K562 (cell line): ENCODE measurements at regions not wholly inside any gene's neighbourhood (a gene's known extent, or its start where the extent isn't known, plus 50 kb on each side); places are given as distances from the start of the nearest gene placed in this dataset.

Experiments used
- ATAC-seq: fragments of 200-7000 bp; cut with Tn5 transposase; 3 replicates; pipeline ENCODE4 v1.9.1; 2020; ENCODE audit warnings: moderate library complexity
- BruUV-seq: library from RNA; stranded (reverse); fragments of 400-500 nt; replicated peaks from 2 replicates; lab custom pipeline; 2021; lab: Mats Ljungman, UMichigan
- CTCF ChIA-PET: fragments of 300-600 bp; formaldehyde crosslinking; extraction: SDS; loops from one replicate; lab custom pipeline; 2021; ENCODE audit warnings: low intra/inter-chr PET ratio; lab: Yijun Ruan, JAX
- POLR2A ChIA-PET: fragments of 300-600, 350-650 bp; sonication (Branson Sonifier 250); formaldehyde crosslinking; extraction: SDS; loops from one replicate; lab custom pipeline; 2021; ENCODE audit warnings: antibody characterized with exemption, inconsistent platforms; lab: Yijun Ruan, JAX
- DNase-seq, 4 experiments: peaks; one replicate each; pipeline versions ENCODE4 v3.0.0 to v3.0.0-alpha.2; 2011 to 2018; ENCODE audit warnings: low spot score in 3 of 4, mixed read lengths in 3 of 4; ENCODE audit errors: extremely low read depth in 1 of 4
- FAIRE-seq: peaks from 2 replicates; lab custom pipeline; 2011; peaks lifted over from hg19 to GRCh38; lab: Jason Lieb, UNC
- H2AFZ ChIP-seq: 2 replicates; pipeline ENCODE4 v1.6.0; 2011; ENCODE audit warnings: low read depth, low read length, control low read depth, inconsistent platforms
- H3K27ac ChIP-seq: fragments of 200-600 bp; 3 replicates; pipeline ENCODE4 v1.8.0; 2011; ENCODE audit warnings: low read depth, mild to moderate bottlenecking, control low read depth, inconsistent platforms, low read length, moderate library complexity, mixed read lengths; ENCODE audit errors: extremely low read depth
- H3K27me3 ChIP-seq, 2 experiments: fragments of 300-600 bp in 1 of 2; 2 replicates in 1 of 2; 3 replicates in 1 of 2; pipeline versions ENCODE4 v1.6.0 to v1.8.0; 2011; ENCODE audit warnings: inconsistent platforms in 2 of 2, low read length in 2 of 2, mild to moderate bottlenecking in 1 of 2, mixed read lengths in 1 of 2, moderate library complexity in 1 of 2; ENCODE audit not compliant: control insufficient read depth in 2 of 2, insufficient read depth in 2 of 2
- H3K36me3 ChIP-seq: fragments of 300-600 bp; 3 replicates; pipeline ENCODE4 v1.8.0; 2011; ENCODE audit warnings: mild to moderate bottlenecking, low read length, inconsistent platforms; ENCODE audit not compliant: control insufficient read depth, insufficient read depth
- H3K4me1 ChIP-seq, 2 experiments: fragments of 200-600 bp in 1 of 2; replicated peaks in 1 of 2; 2 replicates in 1 of 2; 3 replicates in 1 of 2; pipeline versions ENCODE4 v1.5.1 to v1.8.0; 2011; ENCODE audit warnings: inconsistent platforms in 2 of 2, low read length in 2 of 2, mild to moderate bottlenecking in 1 of 2, mixed read lengths in 1 of 2, moderate library complexity in 1 of 2; ENCODE audit not compliant: control insufficient read depth in 2 of 2, insufficient read depth in 2 of 2
- H3K4me2 ChIP-seq: 2 replicates; pipeline ENCODE4 v1.6.1; 2011; ENCODE audit warnings: low read length, control low read depth, inconsistent platforms, mixed read lengths; ENCODE audit not compliant: insufficient read depth
- H3K4me3 ChIP-seq: fragments of 200-600 bp; sonication (generic), shearing (Covaris generic); 2 replicates; pipeline ENCODE4 v1.5.1; 2016; ENCODE audit warnings: control low read depth, inconsistent platforms
- H3K79me2 ChIP-seq: fragments of 200-600 bp; 3 replicates; pipeline ENCODE4 v1.8.0; 2011; ENCODE audit warnings: low read length, inconsistent platforms; ENCODE audit not compliant: control insufficient read depth, insufficient read depth
- H3K9ac ChIP-seq, 2 experiments: 2 replicates each; pipeline versions ENCODE4 v1.6.0 to v1.6.1; 2011; ENCODE audit warnings: low read depth in 2 of 2, low read length in 2 of 2, control low read depth in 1 of 2, inconsistent platforms in 1 of 2, mild to moderate bottlenecking in 1 of 2, mixed read lengths in 1 of 2; ENCODE audit not compliant: insufficient read depth in 1 of 2
- H3K9me1 ChIP-seq: one replicate; pipeline ENCODE4 v1.6.0; 2011; ENCODE audit warnings: inconsistent platforms, mild to moderate bottlenecking, low read length, moderate library complexity; ENCODE audit not compliant: control insufficient read depth, insufficient read depth
- H3K9me3 ChIP-seq: replicated peaks from 2 replicates; pipeline ENCODE4 v1.5.1; 2011; ENCODE audit warnings: low read depth, low read length, inconsistent platforms; ENCODE audit not compliant: control insufficient read depth, insufficient read depth
- H4K20me1 ChIP-seq: replicated peaks from 2 replicates; pipeline ENCODE4 v1.6.1; 2011; ENCODE audit warnings: low read length, inconsistent platforms, mixed read lengths; ENCODE audit not compliant: control insufficient read depth, insufficient read depth
- CHCHD3 ChIP-seq: fragments of 250-450 bp; sonication (Bioruptor Pico); IDR thresholded peaks from 2 replicates; pipeline ENCODE4 v2.1.2; 2022; ENCODE audit warnings: mild to moderate bottlenecking
- MEF2A ChIP-seq: IDR thresholded peaks from 2 replicates; pipeline ENCODE4 v1.6.1; 2011; ENCODE audit warnings: low read depth, mild to moderate bottlenecking, low read length, moderate library complexity; ENCODE audit not compliant: control insufficient read depth
- RBM17 ChIP-seq: fragments of 200-400 bp; formaldehyde crosslinking; IDR thresholded peaks from 2 replicates; pipeline ENCODE4 v1.6.1; 2017; ENCODE audit warnings: low read depth, mild to moderate bottlenecking, low read length, borderline replicate concordance
- RFX1 ChIP-seq: fragments of 450-650 bp; IDR thresholded peaks from 2 replicates; pipeline ENCODE4 v1.6.1; 2016; ENCODE audit warnings: mild to moderate bottlenecking, moderate library complexity
- SIN3B ChIP-seq: fragments of 450-650 bp; IDR thresholded peaks from 2 replicates; pipeline ENCODE4 v1.6.1; 2017; ENCODE audit warnings: low read depth, mild to moderate bottlenecking, moderate library complexity
- SMARCA5 ChIP-seq: fragments of 450-650 bp; IDR thresholded peaks from 2 replicates; pipeline ENCODE4 v1.6.1; 2016
- U2AF1 ChIP-seq: fragments of 200-400 bp; formaldehyde crosslinking; optimal IDR thresholded peaks from 2 replicates; pipeline ENCODE3; 2017; ENCODE audit warnings: mild to moderate bottlenecking, low read depth, low read length, moderate library complexity
- USF2 ChIP-seq: sonication (generic); formaldehyde crosslinking; IDR thresholded peaks from 2 replicates; pipeline ENCODE4 v1.5.0; 2020; ENCODE audit warnings: missing genetic modification reagents
- XRCC4 ChIP-seq: IDR thresholded peaks from one replicate; pipeline ENCODE4 v1.6.1; 2011; ENCODE audit not compliant: insufficient read depth, insufficient read length; ENCODE audit errors: extremely low read depth
- ZFP30 ChIP-seq: fragments of 250-450 bp; sonication (Bioruptor Pico); IDR thresholded peaks from 2 replicates; pipeline ENCODE4 v1.8.0; 2022; ENCODE audit warnings: moderate library complexity, mild to moderate bottlenecking, inconsistent platforms, borderline replicate concordance
- ZNF212 ChIP-seq: fragments of 450-650 bp; formaldehyde crosslinking; IDR thresholded peaks from 2 replicates; pipeline ENCODE4 v1.4.0; 2020; ENCODE audit warnings: mild to moderate bottlenecking
- ZNF224 ChIP-seq: sonication (generic); formaldehyde crosslinking; IDR thresholded peaks from 2 replicates; pipeline ENCODE4 v1.8.0; 2022; ENCODE audit warnings: mild to moderate bottlenecking, missing genetic modification reagents
- WGBS: fragments of 100-300 bp; shearing (Covaris generic); methylation state at CpG from one replicate; pipeline ENCODE4 v1.1.6; 2016; ENCODE audit warnings: low coverage, mixed read lengths; ENCODE audit not compliant: insufficient coverage; ENCODE audit errors: missing lambda C conversion rate; 5-methylcytosine and 5-hydroxymethylcytosine counted together
- in situ Hi-C: fragments of 300-500 bp; cut with MboI; formaldehyde crosslinking; loops from 4 replicates; pipeline ENCODE4 v1.15.0; 2018; ENCODE audit warnings: inconsistent platforms, mixed read lengths
- intact Hi-C: fragments of 100-400 bp; cut with micrococcal nuclease; formaldehyde crosslinking; loops from 2 replicates; pipeline ENCODE4 v1.14.2; 2022

DNA sequence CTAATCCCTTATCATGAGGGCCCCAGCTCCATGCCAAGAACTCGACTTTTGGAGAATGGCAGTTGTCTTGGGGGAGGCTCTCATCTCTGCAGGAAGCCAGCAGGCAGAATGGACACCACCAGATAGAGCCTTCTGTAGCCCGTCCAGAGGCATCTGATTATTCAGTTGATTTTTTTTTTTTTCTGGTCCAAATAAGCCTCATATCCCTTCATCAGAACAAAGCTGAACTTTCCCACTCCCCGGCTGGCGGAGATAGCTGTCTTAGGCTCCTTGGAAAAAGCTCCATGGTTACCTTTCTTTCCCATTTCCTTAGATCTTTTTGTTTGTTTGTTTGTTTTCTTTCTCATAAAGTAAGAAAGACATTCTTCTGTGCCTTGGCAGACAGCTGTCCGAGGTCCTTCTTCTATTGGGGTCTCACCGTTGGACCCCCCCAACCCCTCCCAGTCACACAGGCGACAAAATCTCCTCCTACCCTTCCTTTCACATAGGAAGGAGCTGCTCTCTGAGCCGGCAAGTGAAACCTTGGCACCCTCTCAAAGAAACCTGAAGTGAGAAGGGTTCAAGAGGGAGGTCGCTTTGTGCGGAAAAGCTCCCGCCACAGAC lies 278.5 kb downstream of the RPS6KC1 start:
- Histone ChIP-seq H3K27me3 (peaks cover 17 to 33% of the 10 kb centered on the region in 2 experiments), H3K9me1 (no peaks in the 10 kb centered on the region), H3K9me3 (no peaks in the 10 kb centered on the region), H4K20me1 (no peaks in the 10 kb centered on the region), H3K9ac (no peak overlapping the region), H3K4me1 (no peaks in the 10 kb centered on the region; a peak in 1 of 5 replicates), H2AFZ (no peak overlapping the region), H3K36me3 (no peaks in the 10 kb centered on the region), H3K4me3 (no peak overlapping the region), H3K79me2 (no peaks in the 10 kb centered on the region), H3K4me2 (no peak overlapping the region), H3K27ac (no peak overlapping the region)
- FAIRE-seq (no peak), ATAC-seq (no peak), DNase-seq (no peak)
- ChIA-PET CTCF (no interaction called here), POLR2A (interaction anchor here (0.5 to 1.0 kb wide), 2 partner anchors 27 to 35 kb away, joined by 3 to 4 read pairs; no protein-coding TSS in a partner anchor)
- no TSS peak for BruUV-seq
- intact Hi-C loops (no loop called here), in situ Hi-C loops (no loop called here)
- TF ChIP-seq SMARCA5 (no peak), ZNF212 (CRISPR knock-in tag) (no peak), RFX1 (no peak), MEF2A (no peak), USF2 (CRISPR knock-in tag) (no peak), ZNF224 (CRISPR knock-in tag) (no peak), SIN3B (no peak), U2AF1 (no peak), RBM17 (no peak), XRCC4 (no peak), CHCHD3 (CRISPR knock-in tag) (no peak), ZFP30 (no peak)
- WGBS = 7% methylated on average over 11 of the region's 11 CpGs
